ENCODE measurements at regions not wholly inside any gene's neighbourhood (a gene's known extent, or its start where the extent isn't known, plus 50 kb on each side); places are given as distances from the start of the nearest gene placed in this dataset.
A peak's percentile ranks its signal among the peaks of the same experiment; 100 is the strongest.

- ChIA-PET CTCF (interaction anchor here (0.6 to 5.6 kb wide), 13 partner anchors 15 to 366 kb away, joined by 3 to 95 read pairs (median 4); no protein-coding TSS in a partner anchor), POLR2A (no interaction called here)
- DNase-seq = peak; percentile 52 to 79 (median 61)
- no peaks in the 10 kb centered on the region for H3K36me3 ChIP-seq (ENCODE audit: insufficient read depth, low read length)
- Mint-ChIP-seq H3K36me3 (no peaks in the 10 kb centered on the region), H3K4me1 (no peaks in the 10 kb centered on the region), H3K27ac (no peak overlapping the region), H3K4me3 (no peak overlapping the region), H3K27me3 (peaks cover 7 to 10% of the 10 kb centered on the region in 2 donors), H3K9me3 (no peaks in the 10 kb centered on the region)
- H3K4me1 ChIP-seq (ENCODE audit: insufficient read depth, low read length) = no peaks in the 10 kb centered on the region
- H3K9me3 ChIP-seq (ENCODE audit: low read length) = no peaks in the 10 kb centered on the region
- H3K27ac ChIP-seq (ENCODE audit: low read depth, low read length) = no peak overlapping the region
- no peak overlapping the region for H3K4me3 ChIP-seq (ENCODE audit: low read length)
- H3K27me3 ChIP-seq (ENCODE audit: insufficient read depth, low read length, poor library complexity, severe bottlenecking) = no peaks in the 10 kb centered on the region
These were observed 64.2 kb upstream of the ARL8B start for GRCh38 chr3:5057857-5058324.

GRCh38 chr3:5058471-5058951 lies 63.6 kb upstream of the ARL8B start:
- Histone ChIP-seq H3K4me1 (ENCODE audit: insufficient read depth, low read length) (no peaks in the 10 kb centered on the region), H3K27me3 (ENCODE audit: insufficient read depth, low read length, poor library complexity, severe bottlenecking) (no peaks in the 10 kb centered on the region), H3K9me3 (ENCODE audit: low read length) (no peaks in the 10 kb centered on the region), H3K27ac (ENCODE audit: low read depth, low read length) (no peak overlapping the region), H3K36me3 (ENCODE audit: insufficient read depth, low read length) (no peaks in the 10 kb centered on the region), H3K4me3 (ENCODE audit: low read length) (no peak overlapping the region)
- H3K9me3 Mint-ChIP-seq = no peaks in the 10 kb centered on the region
- no peak overlapping the region for H3K27ac Mint-ChIP-seq
- ChIA-PET CTCF (interaction anchor here (1.3 to 5.6 kb wide), 5 partner anchors 16 to 367 kb away, joined by 3 to 95 read pairs (median 4); no protein-coding TSS in a partner anchor), POLR2A (no interaction called here)
- H3K27me3 Mint-ChIP-seq = peaks cover 7 to 10% of the 10 kb centered on the region in 2 donors
- no peaks in the 10 kb centered on the region for H3K4me1 Mint-ChIP-seq
- no peak overlapping the region for H3K4me3 Mint-ChIP-seq
- H3K36me3 Mint-ChIP-seq = no peaks in the 10 kb centered on the region
- no peak for DNase-seq

- Histone ChIP-seq H3K4me3 (ENCODE audit: low read length) (no peak overlapping the region), H3K36me3 (ENCODE audit: insufficient read depth, low read length) (no peaks in the 10 kb centered on the region), H3K27me3 (ENCODE audit: insufficient read depth, low read length, poor library complexity, severe bottlenecking) (no peaks in the 10 kb centered on the region), H3K27ac (ENCODE audit: low read depth, low read length) (peak overlapping the region; percentile 31), H3K9me3 (ENCODE audit: low read length) (no peaks in the 10 kb centered on the region), H3K4me1 (ENCODE audit: insufficient read depth, low read length) (no peaks in the 10 kb centered on the region)
- ChIA-PET CTCF (interaction anchor here (0.7 to 5.6 kb wide), 5 partner anchors 31 to 383 kb away, joined by 3 to 95 read pairs (median 4); no protein-coding TSS in a partner anchor), POLR2A (interaction anchor here (0.5 to 0.6 kb wide), 2 partner anchors 169 to 349 kb away, joined by 3 to 4 read pairs; no protein-coding TSS in a partner anchor)
- no peak overlapping the region for H3K4me3 Mint-ChIP-seq
- no peak for DNase-seq
- H3K4me1 Mint-ChIP-seq = no peaks in the 10 kb centered on the region
- H3K36me3 Mint-ChIP-seq = no peaks in the 10 kb centered on the region
- peaks cover 7 to 10% of the 10 kb centered on the region in 2 donors for H3K27me3 Mint-ChIP-seq
- H3K9me3 Mint-ChIP-seq = no peaks in the 10 kb centered on the region
- no peak overlapping the region for H3K27ac Mint-ChIP-seq
These were observed 62.3 kb upstream of the ARL8B start for GRCh38 chr3:5059782-5060181.

- ChIA-PET POLR2A (interaction anchor here (0.6 kb wide), 1 partner anchor 106 kb away, joined by 3 read pairs; no protein-coding TSS in a partner anchor), CTCF (interaction anchor here (5.6 kb wide), 1 partner anchor 350 kb away, joined by 95 read pairs; no protein-coding TSS in a partner anchor)
- H3K9me3 ChIP-seq (ENCODE audit: low read length) = no peaks in the 10 kb centered on the region
- no peak overlapping the region for H3K27ac ChIP-seq (ENCODE audit: low read depth, low read length)
- no peaks in the 10 kb centered on the region for H3K27me3 ChIP-seq (ENCODE audit: insufficient read depth, low read length, poor library complexity, severe bottlenecking)
- DNase-seq = no peak
- H3K4me3 ChIP-seq (ENCODE audit: low read length) = no peak overlapping the region
- Mint-ChIP-seq H3K4me1 (no peaks in the 10 kb centered on the region), H3K4me3 (no peak overlapping the region), H3K27me3 (peaks cover 7 to 10% of the 10 kb centered on the region in 2 donors), H3K36me3 (no peaks in the 10 kb centered on the region), H3K9me3 (no peaks in the 10 kb centered on the region), H3K27ac (no peak overlapping the region)
- no peaks in the 10 kb centered on the region for H3K4me1 ChIP-seq (ENCODE audit: insufficient read depth, low read length)
- H3K36me3 ChIP-seq (ENCODE audit: insufficient read depth, low read length) = no peaks in the 10 kb centered on the region
These were observed 60.9 kb upstream of the ARL8B start for GRCh38 chr3:5061218-5061569.

GRCh38 chr3:5063724-5064123 lies 58.4 kb upstream of the ARL8B start:
- CTCF ChIA-PET = interaction anchor here (2.2 kb wide), 1 partner anchor 353 kb away, joined by 9 read pairs; no protein-coding TSS in a partner anchor
- Histone ChIP-seq H3K27ac (ENCODE audit: low read depth, low read length) (no peak overlapping the region), H3K4me1 (ENCODE audit: insufficient read depth, low read length) (no peaks in the 10 kb centered on the region), H3K36me3 (ENCODE audit: insufficient read depth, low read length) (no peaks in the 10 kb centered on the region), H3K4me3 (ENCODE audit: low read length) (no peak overlapping the region), H3K27me3 (ENCODE audit: insufficient read depth, low read length, poor library complexity, severe bottlenecking) (no peaks in the 10 kb centered on the region), H3K9me3 (ENCODE audit: low read length) (no peaks in the 10 kb centered on the region)
- H3K36me3 Mint-ChIP-seq = no peaks in the 10 kb centered on the region
- H3K4me3 Mint-ChIP-seq = no peak overlapping the region
- H3K9me3 Mint-ChIP-seq = no peaks in the 10 kb centered on the region
- POLR2A ChIA-PET = no interaction called here
- H3K27me3 Mint-ChIP-seq = peaks cover 9 to 10% of the 10 kb centered on the region in 2 donors
- no peaks in the 10 kb centered on the region for H3K4me1 Mint-ChIP-seq
- no peak for DNase-seq
- H3K27ac Mint-ChIP-seq = no peak overlapping the region

GRCh38 chr3:5068531-5069050 lies 53.5 kb upstream of the ARL8B start:
- no peak overlapping the region for H3K27ac Mint-ChIP-seq
- H3K4me3 Mint-ChIP-seq = no peak overlapping the region
- CTCF ChIA-PET = no interaction called here
- no peaks in the 10 kb centered on the region for H3K4me1 ChIP-seq (ENCODE audit: insufficient read depth, low read length)
- H3K9me3 Mint-ChIP-seq = no peaks in the 10 kb centered on the region
- no peak overlapping the region for H3K4me3 ChIP-seq (ENCODE audit: low read length)
- H3K27me3 Mint-ChIP-seq = peaks cover 8 to 18% of the 10 kb centered on the region in 2 donors
- no peak overlapping the region for H3K27ac ChIP-seq (ENCODE audit: low read depth, low read length)
- H3K36me3 Mint-ChIP-seq = no peaks in the 10 kb centered on the region
- H3K9me3 ChIP-seq (ENCODE audit: low read length) = no peaks in the 10 kb centered on the region
- H3K27me3 ChIP-seq (ENCODE audit: insufficient read depth, low read length, poor library complexity, severe bottlenecking) = no peaks in the 10 kb centered on the region
- no peak for DNase-seq
- POLR2A ChIA-PET = no interaction called here
- H3K36me3 ChIP-seq (ENCODE audit: insufficient read depth, low read length) = no peaks in the 10 kb centered on the region
- H3K4me1 Mint-ChIP-seq = no peaks in the 10 kb centered on the region

GRCh38 chr3:5069627-5070026 lies 52.5 kb upstream of the ARL8B start:
- no peaks in the 10 kb centered on the region for H3K4me1 Mint-ChIP-seq
- CTCF ChIA-PET = no interaction called here
- Histone ChIP-seq H3K9me3 (ENCODE audit: low read length) (no peaks in the 10 kb centered on the region), H3K27ac (ENCODE audit: low read depth, low read length) (no peak overlapping the region), H3K4me1 (ENCODE audit: insufficient read depth, low read length) (no peaks in the 10 kb centered on the region), H3K4me3 (ENCODE audit: low read length) (no peak overlapping the region), H3K36me3 (ENCODE audit: insufficient read depth, low read length) (no peaks in the 10 kb centered on the region), H3K27me3 (ENCODE audit: insufficient read depth, low read length, poor library complexity, severe bottlenecking) (no peaks in the 10 kb centered on the region)
- POLR2A ChIA-PET = no interaction called here
- no peaks in the 10 kb centered on the region for H3K36me3 Mint-ChIP-seq
- peaks cover 8 to 22% of the 10 kb centered on the region in 2 donors for H3K27me3 Mint-ChIP-seq
- H3K27ac Mint-ChIP-seq = no peak overlapping the region
- H3K4me3 Mint-ChIP-seq = no peak overlapping the region
- no peak for DNase-seq
- H3K9me3 Mint-ChIP-seq = no peaks in the 10 kb centered on the region

GRCh38 chr3:5071061-5071460 lies 51.0 kb upstream of the ARL8B start:
- CTCF ChIA-PET = no interaction called here
- Histone ChIP-seq H3K36me3 (ENCODE audit: insufficient read depth, low read length) (no peaks in the 10 kb centered on the region), H3K4me1 (ENCODE audit: insufficient read depth, low read length) (no peaks in the 10 kb centered on the region), H3K4me3 (ENCODE audit: low read length) (no peak overlapping the region), H3K27ac (ENCODE audit: low read depth, low read length) (no peak overlapping the region), H3K27me3 (ENCODE audit: insufficient read depth, low read length, poor library complexity, severe bottlenecking) (no peaks in the 10 kb centered on the region), H3K9me3 (ENCODE audit: low read length) (no peaks in the 10 kb centered on the region)
- Mint-ChIP-seq H3K4me1 (no peaks in the 10 kb centered on the region), H3K27me3 (peaks cover 8 to 22% of the 10 kb centered on the region in 2 donors), H3K9me3 (no peaks in the 10 kb centered on the region), H3K27ac (no peak overlapping the region), H3K4me3 (no peak overlapping the region), H3K36me3 (no peaks in the 10 kb centered on the region)
- POLR2A ChIA-PET = no interaction called here
- DNase-seq = no peak
